ENCODE measurements at regions not wholly inside any gene's neighbourhood (a gene's known extent, or its start where the extent isn't known, plus 50 kb on each side); places are given as distances from the start of the nearest gene placed in this dataset.

DNA sequence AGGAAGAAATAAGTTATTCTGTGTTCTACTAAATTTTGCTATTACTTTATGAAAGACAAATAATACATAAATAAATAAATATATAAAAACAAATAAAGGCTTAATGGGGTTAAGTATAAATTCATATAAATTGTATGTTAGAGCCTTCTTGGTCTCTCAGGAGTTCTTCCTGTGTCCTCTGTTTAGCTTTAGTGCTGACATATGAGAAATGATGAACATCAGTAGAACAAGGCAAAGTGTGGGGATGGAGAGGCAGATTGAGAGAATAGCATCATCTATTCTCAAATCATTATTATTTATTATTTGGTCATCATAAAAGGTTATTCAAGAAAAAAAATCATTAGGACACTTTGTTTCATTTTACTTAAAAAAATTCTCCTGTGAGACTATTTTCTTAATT, 468.1 kb upstream of the CHST9 start:
- H3K4me1 Mint-ChIP-seq, result no peaks in the 10 kb centered on the region
- H3K27me3 Mint-ChIP-seq (ENCODE audit: low read depth in 3 of 3), result peaks cover 0 to 3% (median 2%) of the 10 kb centered on the region in 3 donors
- no peak overlapping the region for H3K4me3 Mint-ChIP-seq
- H3K36me3 Mint-ChIP-seq, result no peaks in the 10 kb centered on the region
- no peak for DNase-seq
- H3K27ac Mint-ChIP-seq, result no peak overlapping the region
- peaks cover 0 to 6% (median 4%) of the 10 kb centered on the region in 6 donors for H3K9me3 Mint-ChIP-seq

DNA sequence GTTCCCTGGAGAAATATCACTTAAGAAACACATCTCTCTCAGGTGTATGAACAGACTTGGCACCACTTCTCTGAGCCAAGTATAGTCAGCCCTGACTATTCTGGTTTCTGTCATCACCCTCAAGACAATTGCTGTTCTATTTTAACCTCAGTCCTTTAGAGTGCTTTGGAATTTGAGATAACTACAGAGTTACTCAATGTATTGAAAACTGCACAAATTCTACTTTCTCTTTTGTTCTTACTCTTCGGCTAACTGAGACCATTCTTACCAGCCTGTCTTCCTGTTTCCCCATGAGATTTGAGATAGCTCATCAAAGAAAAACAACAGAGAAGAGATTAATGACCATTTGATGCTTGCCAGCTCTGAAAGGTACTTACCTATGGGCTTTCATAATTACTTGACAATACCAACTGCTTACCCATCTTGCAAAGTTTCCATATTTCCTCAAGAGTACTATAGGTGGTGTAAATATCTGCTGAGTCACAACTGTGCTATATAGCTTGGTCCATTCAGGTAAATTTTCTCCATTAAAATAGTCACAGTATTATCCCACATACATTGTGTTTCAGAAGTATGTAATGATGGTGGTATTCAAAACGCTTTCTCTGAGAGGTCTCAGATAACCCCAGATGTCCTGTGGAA, 467.5 kb upstream of the CHST9 start:
- no peak overlapping the region for H3K4me3 Mint-ChIP-seq
- peaks cover 0 to 6% (median 4%) of the 10 kb centered on the region in 6 donors for H3K9me3 Mint-ChIP-seq
- DNase-seq, result no peak
- no peaks in the 10 kb centered on the region for H3K36me3 Mint-ChIP-seq
- H3K4me1 Mint-ChIP-seq, result no peaks in the 10 kb centered on the region
- H3K27me3 Mint-ChIP-seq (ENCODE audit: low read depth in 3 of 3), result peaks cover 0 to 3% (median 2%) of the 10 kb centered on the region in 3 donors
- H3K27ac Mint-ChIP-seq, result no peak overlapping the region

DNA sequence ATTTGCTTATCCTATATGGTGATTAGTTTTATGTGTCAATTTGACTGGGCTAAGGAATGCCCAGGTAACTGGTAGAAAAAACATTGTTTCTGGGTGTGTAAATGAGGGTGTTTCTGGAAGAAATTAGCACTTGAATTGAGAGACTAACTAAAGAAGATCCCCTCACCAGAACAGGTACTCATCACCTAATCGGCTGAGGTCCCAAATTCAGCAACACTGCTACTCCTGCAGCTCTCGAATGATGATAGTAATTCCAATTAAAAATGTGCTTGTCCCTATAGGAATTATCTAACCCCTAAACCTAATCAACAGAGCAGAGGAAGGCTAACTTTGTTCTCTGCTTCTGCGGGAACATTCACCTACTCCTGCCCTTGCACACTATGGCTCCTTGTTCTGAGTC, 464.5 kb upstream of the CHST9 start:
- H3K9me3 Mint-ChIP-seq, result peaks cover 0 to 9% (median 5%) of the 10 kb centered on the region in 6 donors
- no peaks in the 10 kb centered on the region for H3K4me1 Mint-ChIP-seq

DNA sequence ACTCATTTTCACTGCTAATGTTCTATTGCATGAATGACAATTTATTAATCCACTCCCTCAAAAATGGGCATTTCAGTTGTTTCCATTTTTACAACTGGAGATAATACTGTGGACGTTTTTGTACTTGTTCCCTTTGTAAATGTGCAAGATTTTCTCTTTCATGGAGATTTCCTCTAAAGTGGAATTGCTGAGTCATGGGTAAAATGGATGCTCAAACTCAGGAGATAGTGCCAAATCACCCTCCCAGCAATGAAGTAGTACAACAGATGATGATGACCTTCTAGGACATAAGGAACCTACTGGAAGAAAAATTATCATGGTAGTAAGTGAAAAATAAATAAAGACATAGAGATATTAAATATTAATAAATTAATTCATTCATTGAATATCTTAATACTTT, 460.8 kb upstream of the CHST9 start:
- no peak overlapping the region for H3K27ac Mint-ChIP-seq
- no peak overlapping the region for H3K4me3 Mint-ChIP-seq
- peaks cover 0 to 10% (median 4%) of the 10 kb centered on the region in 6 donors for H3K9me3 Mint-ChIP-seq

More for the DNA sequence above, 464.5 kb upstream of the CHST9 start:
- no peaks in the 10 kb centered on the region for H3K36me3 Mint-ChIP-seq
- no peak for DNase-seq
- H3K27me3 Mint-ChIP-seq (ENCODE audit: low read depth in 3 of 3), result no peaks in the 10 kb centered on the region
- no peak overlapping the region for H3K27ac Mint-ChIP-seq
- H3K4me3 Mint-ChIP-seq, result no peak overlapping the region

DNA sequence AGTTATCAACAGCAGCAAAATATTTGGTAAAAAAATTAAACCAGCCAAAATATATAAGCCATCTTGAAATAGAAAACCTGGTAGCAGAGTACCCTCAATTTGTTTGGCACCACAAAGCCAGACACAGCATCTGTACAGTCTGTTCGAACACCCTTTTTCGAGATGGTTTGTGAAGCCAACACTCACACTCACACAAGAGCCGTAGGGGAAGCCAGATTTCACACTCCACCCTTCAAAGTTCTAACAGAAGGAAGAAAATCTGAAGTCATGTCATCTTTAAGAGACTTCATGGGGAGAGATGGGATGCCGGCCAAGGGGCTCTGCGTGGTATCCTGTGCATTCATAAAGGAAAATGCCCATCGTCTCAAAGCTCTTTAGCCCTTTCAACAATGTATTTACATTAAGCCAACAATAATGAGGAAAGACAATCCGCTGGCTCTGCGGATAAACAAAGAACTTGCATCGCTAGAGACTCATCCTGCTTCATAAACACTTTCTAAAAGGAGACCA, 451.5 kb upstream of the CHST9 start:
- Mint-ChIP-seq H3K9me3 (peaks cover 0 to 5% (median 1%) of the 10 kb centered on the region in 6 donors), H3K27ac (no peak overlapping the region)
- no peak for DNase-seq

More for the DNA sequence above, 460.8 kb upstream of the CHST9 start:
- Mint-ChIP-seq H3K4me1 (no peaks in the 10 kb centered on the region), H3K27me3 (ENCODE audit: low read depth in 3 of 3) (no peaks in the 10 kb centered on the region), H3K36me3 (no peaks in the 10 kb centered on the region)
- DNase-seq, result no peak

DNA sequence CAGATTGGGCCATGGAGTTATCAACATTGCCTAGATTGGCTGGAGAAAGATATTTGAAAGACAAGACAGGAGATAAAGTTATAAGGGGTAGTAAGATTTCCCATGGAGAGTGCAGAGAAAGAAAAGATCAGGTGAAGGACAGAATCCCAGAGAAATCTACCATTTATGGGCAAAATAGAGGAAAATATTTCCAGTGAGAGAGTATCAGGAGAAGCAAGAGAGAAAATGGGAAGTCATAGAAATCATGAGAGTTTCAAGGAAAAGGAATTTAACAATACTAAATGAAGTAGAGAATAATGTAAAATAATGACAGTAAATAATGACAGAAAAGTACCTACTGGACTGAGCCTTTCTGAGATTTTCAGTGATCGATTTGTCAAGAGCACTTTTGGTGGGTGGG, 447.6 kb upstream of the CHST9 start:
- H3K4me3 Mint-ChIP-seq, result no peak overlapping the region
- no peaks in the 10 kb centered on the region for H3K27me3 Mint-ChIP-seq (ENCODE audit: low read depth in 3 of 3)
- DNase-seq, result no peak
- H3K9me3 Mint-ChIP-seq, result peaks cover 0 to 5% (median 0%) of the 10 kb centered on the region in 6 donors
- H3K36me3 Mint-ChIP-seq, result no peaks in the 10 kb centered on the region
- no peak overlapping the region for H3K27ac Mint-ChIP-seq
- no peaks in the 10 kb centered on the region for H3K4me1 Mint-ChIP-seq

More for the DNA sequence above, 451.5 kb upstream of the CHST9 start:
- no peaks in the 10 kb centered on the region for H3K27me3 Mint-ChIP-seq (ENCODE audit: low read depth in 3 of 3)
- no peaks in the 10 kb centered on the region for H3K4me1 Mint-ChIP-seq
- H3K4me3 Mint-ChIP-seq, result no peak overlapping the region
- no peaks in the 10 kb centered on the region for H3K36me3 Mint-ChIP-seq

DNA sequence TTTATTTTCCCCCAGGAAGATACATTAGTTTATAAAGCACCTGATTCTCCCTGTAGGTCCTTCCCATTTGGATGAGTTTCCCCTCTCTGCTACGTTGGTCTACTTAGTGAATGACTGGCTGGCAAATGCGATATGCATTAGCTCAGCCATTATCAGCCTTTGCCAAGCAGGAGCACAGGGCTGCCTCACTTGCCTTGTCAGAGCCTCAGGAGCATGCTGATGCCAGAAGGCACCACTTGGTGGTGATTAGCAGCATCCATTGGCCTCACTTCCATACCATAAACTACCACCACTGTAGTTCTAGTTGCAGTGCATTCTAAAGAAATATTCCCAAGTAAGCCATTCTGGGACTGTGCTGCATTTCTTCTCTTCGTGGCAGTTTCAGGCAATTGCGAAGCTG, 442.8 kb upstream of the CHST9 start:
- Mint-ChIP-seq H3K27me3 (ENCODE audit: low read depth in 3 of 3) (no peaks in the 10 kb centered on the region), H3K9me3 (peaks cover 0 to 2% (median 0%) of the 10 kb centered on the region in 6 donors)

DNA sequence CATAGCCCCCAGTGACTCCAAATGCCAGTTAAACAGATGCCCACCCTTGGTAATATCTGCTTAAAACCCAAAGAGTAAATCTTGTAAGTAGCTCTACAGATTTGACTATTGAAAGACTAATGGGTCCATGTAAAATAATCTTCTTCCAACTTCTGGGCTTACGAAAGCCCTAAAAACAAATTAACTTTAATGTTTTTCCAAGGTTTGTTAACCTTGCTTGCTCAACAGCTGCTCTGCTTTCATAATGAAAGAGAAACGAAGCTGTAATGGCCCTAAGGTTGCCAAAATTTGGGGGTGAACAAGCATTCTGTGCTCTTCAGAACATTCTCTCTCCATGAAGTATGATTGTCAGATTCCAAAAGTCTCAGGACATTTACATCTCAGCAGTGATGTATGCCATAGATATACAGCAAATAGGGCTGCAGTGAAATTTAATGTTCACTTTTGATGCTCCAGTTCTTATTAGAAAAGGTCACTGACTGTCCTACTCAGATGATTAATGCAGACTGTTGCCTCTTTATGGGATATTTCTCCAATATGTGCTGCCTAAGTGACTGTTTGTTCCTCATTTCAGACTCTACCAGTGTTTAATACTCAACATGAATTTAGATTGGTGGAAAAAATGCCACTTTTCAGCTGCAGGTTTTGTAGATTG, 436.3 kb upstream of the CHST9 start:
- no peak for DNase-seq
- Mint-ChIP-seq H3K27me3 (ENCODE audit: low read depth in 3 of 3) (no peaks in the 10 kb centered on the region), H3K4me3 (no peak overlapping the region), H3K9me3 (peaks cover 0 to 4% (median 0%) of the 10 kb centered on the region in 6 donors), H3K36me3 (no peaks in the 10 kb centered on the region), H3K4me1 (no peaks in the 10 kb centered on the region), H3K27ac (no peak overlapping the region)

More for the DNA sequence above, 442.8 kb upstream of the CHST9 start:
- Mint-ChIP-seq H3K36me3 (no peaks in the 10 kb centered on the region), H3K4me1 (no peaks in the 10 kb centered on the region), H3K4me3 (no peak overlapping the region), H3K27ac (no peak overlapping the region)
- no peak for DNase-seq

DNA sequence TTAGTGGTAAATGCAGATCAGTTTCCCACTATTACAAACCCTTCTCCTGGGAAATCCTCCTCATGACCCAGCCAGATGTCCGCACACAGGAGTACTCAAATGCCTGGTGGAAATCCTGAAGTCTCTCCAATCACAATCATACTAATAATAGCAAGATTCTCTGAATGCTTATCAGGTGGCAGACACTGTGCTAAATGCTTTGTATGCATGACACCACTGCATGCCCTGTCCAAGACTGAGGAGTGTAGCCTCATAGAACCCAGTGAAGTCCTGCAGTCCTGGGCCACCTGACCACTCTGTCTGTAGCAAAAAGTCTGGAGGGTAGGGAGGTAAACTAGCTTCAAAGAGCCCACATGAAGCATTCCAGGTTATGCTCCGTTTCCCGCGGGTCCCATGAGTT, 434.8 kb upstream of the CHST9 start:
- no peaks in the 10 kb centered on the region for H3K4me1 Mint-ChIP-seq
- H3K9me3 Mint-ChIP-seq, result peaks cover 0 to 4% (median 0%) of the 10 kb centered on the region in 6 donors
- H3K27ac Mint-ChIP-seq, result no peak overlapping the region
- H3K36me3 Mint-ChIP-seq, result no peaks in the 10 kb centered on the region
- H3K27me3 Mint-ChIP-seq (ENCODE audit: low read depth in 3 of 3), result no peaks in the 10 kb centered on the region
- H3K4me3 Mint-ChIP-seq, result no peak overlapping the region
- DNase-seq, result no peak

DNA sequence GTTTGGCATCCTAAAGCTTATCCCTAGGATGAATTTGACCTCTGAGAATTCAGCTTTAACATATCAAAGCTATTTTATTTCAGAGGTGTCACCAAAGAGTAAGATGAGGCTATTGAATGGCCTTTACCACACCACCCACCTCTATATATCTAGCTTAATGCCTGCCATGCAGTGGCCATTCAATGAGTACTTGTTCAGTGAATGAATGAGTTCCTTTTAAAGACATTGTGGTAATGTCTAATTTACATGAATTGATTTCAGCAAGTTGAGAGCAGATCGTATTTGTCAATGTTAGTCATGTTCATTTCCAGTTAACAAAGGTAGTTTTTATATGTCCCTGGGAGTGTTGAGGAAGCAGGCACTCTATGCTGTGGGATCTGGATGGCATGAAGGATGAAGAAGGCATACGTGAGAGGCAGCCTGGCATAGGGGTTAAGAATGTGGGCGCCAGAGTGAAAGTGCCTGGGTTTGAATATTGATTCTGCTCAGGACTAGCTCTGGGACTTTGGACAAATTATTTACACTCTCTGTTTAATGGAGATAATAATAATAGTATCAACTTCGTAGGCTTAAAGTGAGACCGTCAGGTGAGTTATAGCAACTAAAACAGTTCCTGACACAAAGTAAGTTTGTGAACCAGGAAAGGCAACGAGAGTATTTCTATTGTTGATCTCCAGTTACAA, 434.1 kb upstream of the CHST9 start:
- no peak for DNase-seq
- Mint-ChIP-seq H3K4me1 (no peaks in the 10 kb centered on the region), H3K27ac (no peak overlapping the region), H3K9me3 (peaks cover 0 to 4% (median 0%) of the 10 kb centered on the region in 6 donors), H3K36me3 (no peaks in the 10 kb centered on the region), H3K27me3 (ENCODE audit: low read depth in 3 of 3) (no peaks in the 10 kb centered on the region), H3K4me3 (no peak overlapping the region)

DNA sequence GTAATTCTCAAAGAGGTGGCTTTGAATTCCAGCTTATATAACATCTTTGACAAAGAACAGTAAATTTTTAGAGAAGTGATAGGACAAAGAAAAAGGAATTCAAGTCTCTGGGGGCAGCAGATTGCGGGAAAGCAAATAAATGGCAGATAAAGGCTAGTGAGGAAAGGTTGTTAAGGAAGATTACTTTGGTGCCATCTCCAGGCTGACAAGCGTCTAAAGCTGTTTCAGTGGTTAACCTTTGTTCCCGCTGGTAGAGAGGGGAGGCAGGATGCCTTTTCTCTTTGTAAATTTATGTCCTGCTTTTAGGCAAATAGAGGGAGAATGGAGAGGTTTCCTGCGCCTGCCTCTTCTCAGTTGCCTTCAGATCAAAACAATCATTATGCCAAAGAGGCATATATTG, 431.2 kb upstream of the CHST9 start:
- no peak overlapping the region for H3K27ac Mint-ChIP-seq
- no peaks in the 10 kb centered on the region for H3K4me1 Mint-ChIP-seq

DNA sequence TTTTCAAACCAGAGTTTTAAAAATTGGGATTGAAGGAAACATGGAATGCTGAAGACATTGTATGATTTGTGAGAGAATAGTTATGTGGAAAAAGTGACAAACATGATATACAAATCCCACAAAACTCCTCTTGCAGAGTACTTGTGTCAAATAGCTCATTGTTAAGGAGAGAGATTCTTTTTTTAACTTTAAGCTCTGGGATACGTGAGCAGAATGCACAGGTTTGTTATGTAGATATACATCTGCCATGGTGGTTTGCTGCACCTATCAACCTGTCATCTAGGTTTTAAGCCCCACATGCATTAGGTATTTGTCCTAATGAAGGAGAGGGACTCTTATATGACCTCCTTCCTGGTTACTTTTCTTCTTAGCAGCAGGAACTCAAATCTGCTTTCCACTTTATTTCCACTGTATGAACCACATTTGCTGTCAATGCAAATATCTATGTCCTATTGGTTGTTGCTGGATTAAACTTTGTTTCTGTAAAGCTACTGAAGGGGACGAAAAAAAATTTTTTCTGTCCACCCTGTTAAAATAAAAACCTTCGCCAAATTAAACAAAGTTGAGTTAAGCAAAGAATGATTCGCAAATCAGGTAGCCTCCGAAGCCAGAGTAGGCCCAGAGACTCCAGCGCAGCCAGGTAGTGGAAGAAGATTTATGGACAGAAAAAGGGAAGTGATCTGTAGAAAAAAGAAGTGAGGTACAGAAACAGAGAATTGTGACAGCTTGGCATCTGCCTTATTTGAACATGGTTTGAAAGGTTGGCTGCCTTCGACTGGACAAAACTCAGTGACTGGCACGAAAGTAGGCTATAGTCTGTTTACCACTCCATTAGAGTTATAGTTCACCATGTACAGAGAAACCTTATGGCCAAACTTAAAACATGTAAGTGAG, 430.1 kb upstream of the CHST9 start:
- peaks cover 0 to 4% (median 0%) of the 10 kb centered on the region in 6 donors for H3K9me3 Mint-ChIP-seq
- no peak for DNase-seq

More for the DNA sequence above, 431.2 kb upstream of the CHST9 start:
- Mint-ChIP-seq H3K4me3 (no peak overlapping the region), H3K9me3 (peaks cover 0 to 4% (median 0%) of the 10 kb centered on the region in 6 donors), H3K27me3 (ENCODE audit: low read depth in 3 of 3) (no peaks in the 10 kb centered on the region), H3K36me3 (no peaks in the 10 kb centered on the region)
- no peak for DNase-seq

DNA sequence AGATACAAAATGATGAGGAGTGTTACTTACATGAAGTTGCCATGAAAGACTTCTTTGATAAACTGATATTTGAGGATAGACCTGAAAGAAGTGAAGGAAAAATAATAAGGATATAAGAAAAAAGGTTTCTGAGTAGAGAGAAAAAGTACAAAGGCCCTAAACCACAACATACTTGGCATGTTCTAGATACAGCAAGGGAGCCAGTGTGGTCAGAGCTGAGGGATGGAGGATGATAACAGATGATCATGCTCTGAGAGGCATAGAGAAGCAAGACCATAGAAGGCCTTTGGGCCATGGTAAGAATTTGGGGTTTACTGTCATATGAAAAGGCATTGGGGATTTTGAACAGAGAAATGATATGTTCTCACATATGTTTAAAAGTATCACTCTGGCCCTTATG, 424.1 kb upstream of the CHST9 start:
- Mint-ChIP-seq H3K4me1 (no peaks in the 10 kb centered on the region), H3K27me3 (ENCODE audit: low read depth in 3 of 3) (peaks cover 0 to 2% (median 2%) of the 10 kb centered on the region in 3 donors), H3K9me3 (no peaks in the 10 kb centered on the region), H3K27ac (no peak overlapping the region), H3K4me3 (no peak overlapping the region), H3K36me3 (no peaks in the 10 kb centered on the region)
- DNase-seq, result no peak

More for the DNA sequence above, 430.1 kb upstream of the CHST9 start:
- Mint-ChIP-seq H3K36me3 (no peaks in the 10 kb centered on the region), H3K27ac (no peak overlapping the region), H3K4me3 (no peak overlapping the region), H3K27me3 (ENCODE audit: low read depth in 3 of 3) (no peaks in the 10 kb centered on the region), H3K4me1 (no peaks in the 10 kb centered on the region)

Data from immature natural killer cell (primary cell).